IMR-90 (cell line): ENCODE measurements at regions not wholly inside any gene's neighbourhood (a gene's known extent, or its start where the extent isn't known, plus 50 kb on each side); places are given as distances from the start of the nearest gene placed in this dataset.

Experiments used
- ATAC-seq: fragments of 200-7000 bp; cut with Tn5 transposase; 2 replicates; pipeline ENCODE4 v1.9.1; 2020; ENCODE audit warnings: low read depth, mild to moderate bottlenecking, moderate library complexity
- BruUV-seq: library from RNA; stranded (reverse); fragments of 400-500 nt; replicated peaks from 2 replicates; lab custom pipeline; 2021; lab: Mats Ljungman, UMichigan
- CTCF ChIA-PET: fragments of 300-600 bp; formaldehyde crosslinking; extraction: SDS; loops from one replicate; lab custom pipeline; 2021; ENCODE audit warnings: antibody characterized with exemption; lab: Yijun Ruan, JAX
- POLR2A ChIA-PET: fragments of 300-600 bp; sonication (Branson Sonifier 250); formaldehyde crosslinking; loops from one replicate; lab custom pipeline; 2022; ENCODE audit warnings: antibody characterized with exemption; ENCODE audit not compliant: unreplicated experiment; lab: Charles Lee
- DNase-seq: peaks from one replicate; pipeline ENCODE4 v3.0.0; 2013
- H2AFZ ChIP-seq: replicated peaks from 2 replicates; pipeline ENCODE3; 2013; ENCODE audit warnings: low read length, mild to moderate bottlenecking; ENCODE audit not compliant: poor library complexity
- H2AK5ac ChIP-seq: 2 replicates; pipeline ENCODE4 v1.6.1; 2013; ENCODE audit warnings: low read depth, low read length, inconsistent platforms
- H2AK9ac ChIP-seq: replicated peaks from 2 replicates; pipeline ENCODE3; 2013; ENCODE audit warnings: mild to moderate bottlenecking, low read depth, low read length, moderate library complexity; ENCODE audit not compliant: poor library complexity
- H2BK120ac ChIP-seq: 2 replicates; pipeline ENCODE4 v1.6.1; 2013; ENCODE audit warnings: low read depth, low read length, inconsistent platforms
- H2BK15ac ChIP-seq: 3 replicates; pipeline ENCODE4 v1.6.1; 2013; ENCODE audit warnings: low read depth, low read length, inconsistent platforms
- H2BK20ac ChIP-seq: 2 replicates; pipeline ENCODE4 v1.6.1; 2013; ENCODE audit warnings: low read depth, mild to moderate bottlenecking, inconsistent platforms, low read length, moderate library complexity
- H2BK5ac ChIP-seq: 2 replicates; pipeline ENCODE4 v1.6.1; 2013; ENCODE audit warnings: mild to moderate bottlenecking, low read depth, low read length, inconsistent platforms; ENCODE audit not compliant: poor library complexity, severe bottlenecking
- H3K14ac ChIP-seq: replicated peaks from 2 replicates; pipeline ENCODE4 v1.6.1; 2013; ENCODE audit warnings: low read depth, low read length, inconsistent platforms
- H3K18ac ChIP-seq: 2 replicates; pipeline ENCODE4 v1.6.1; 2013; ENCODE audit warnings: low read depth, low read length, control low read depth
- H3K23ac ChIP-seq: 2 replicates; pipeline ENCODE4 v1.6.1; 2013; ENCODE audit warnings: low read depth, low read length, inconsistent platforms
- H3K27ac ChIP-seq: 2 replicates; pipeline ENCODE4 v1.5.1; 2013; ENCODE audit warnings: mild to moderate bottlenecking, control low read depth, low read length; ENCODE audit not compliant: insufficient read depth
- H3K27me3 ChIP-seq: 2 replicates; pipeline ENCODE4 v1.6.1; 2013; ENCODE audit warnings: low read length; ENCODE audit not compliant: control insufficient read depth, insufficient read depth
- H3K36me3 ChIP-seq: 2 replicates; pipeline ENCODE4 v1.6.1; 2013; ENCODE audit warnings: low read length, mixed read lengths; ENCODE audit not compliant: control insufficient read depth, insufficient read depth
- H3K4ac ChIP-seq: 2 replicates; pipeline ENCODE4 v1.6.1; 2013; ENCODE audit warnings: low read depth, low read length, inconsistent platforms
- H3K4me1 ChIP-seq: 2 replicates; pipeline ENCODE4 v1.6.1; 2013; ENCODE audit warnings: low read length, mixed read lengths; ENCODE audit not compliant: control insufficient read depth, insufficient read depth
- H3K4me2 ChIP-seq: 2 replicates; pipeline ENCODE4 v1.6.1; 2013; ENCODE audit warnings: low read depth, mild to moderate bottlenecking, control low read depth, low read length, moderate library complexity
- H3K4me3 ChIP-seq: 2 replicates; pipeline ENCODE4 v1.5.1; 2013; ENCODE audit warnings: low read depth, mild to moderate bottlenecking, control low read depth, low read length, moderate library complexity; ENCODE audit not compliant: insufficient read depth
- H3K56ac ChIP-seq: 2 replicates; pipeline ENCODE4 v1.6.1; 2013; ENCODE audit warnings: low read length, inconsistent platforms; ENCODE audit not compliant: insufficient read depth; ENCODE audit errors: extremely low read depth
- H3K79me1 ChIP-seq, 2 experiments: 2 replicates each; pipeline ENCODE4 v1.6.1; 2013; ENCODE audit warnings: low read length in 2 of 2, inconsistent platforms in 1 of 2, low read depth in 1 of 2
- H3K9ac ChIP-seq: 2 replicates; pipeline ENCODE4 v1.6.1; 2013; ENCODE audit warnings: low read depth, low read length, control low read depth
- H3K9me1 ChIP-seq: 2 replicates; pipeline ENCODE4 v1.6.1; 2013; ENCODE audit warnings: low read length, inconsistent platforms; ENCODE audit not compliant: insufficient read depth
- H3K9me3 ChIP-seq: 2 replicates; pipeline ENCODE4 v1.6.1; 2013; ENCODE audit warnings: low read length; ENCODE audit not compliant: control insufficient read depth, insufficient read depth
- H4K20me1 ChIP-seq: 2 replicates; pipeline ENCODE4 v1.6.1; 2013; ENCODE audit warnings: low read length, inconsistent platforms; ENCODE audit not compliant: insufficient read depth
- H4K5ac ChIP-seq: 2 replicates; pipeline ENCODE4 v1.6.1; 2013; ENCODE audit warnings: mild to moderate bottlenecking, low read depth, low read length, control low read depth
- H4K8ac ChIP-seq, 2 experiments: 2 replicates each; pipeline ENCODE4 v1.6.1; 2013; ENCODE audit warnings: low read depth in 2 of 2, low read length in 2 of 2, control low read depth in 1 of 2, inconsistent platforms in 1 of 2
- H4K91ac ChIP-seq: 2 replicates; pipeline ENCODE4 v1.6.1; 2013; ENCODE audit warnings: low read depth, low read length, inconsistent platforms; ENCODE audit not compliant: insufficient read depth
- BHLHE40 ChIP-seq: fragments of 150-350 bp; IDR thresholded peaks from 2 replicates; pipeline ENCODE4 v1.6.1; 2016; ENCODE audit warnings: mild to moderate bottlenecking, low read depth, low read length
- CEBPB ChIP-seq: IDR thresholded peaks from 2 replicates; pipeline ENCODE4 v1.6.1; 2012; ENCODE audit warnings: low read depth, low read length, improper control_type of control experiment
- CHD1 ChIP-seq: IDR thresholded peaks from 2 replicates; pipeline ENCODE4 v1.6.1; 2012; ENCODE audit warnings: low read depth, low read length, improper control_type of control experiment
- FOS ChIP-seq: fragments of 150-350 bp; IDR thresholded peaks from 2 replicates; pipeline ENCODE4 v1.6.1; 2016; ENCODE audit warnings: low read depth, low read length
- MAFK ChIP-seq: IDR thresholded peaks from 2 replicates; pipeline ENCODE4 v1.6.1; 2012; ENCODE audit warnings: low read depth, low read length, improper control_type of control experiment
- MAZ ChIP-seq: IDR thresholded peaks from 2 replicates; pipeline ENCODE4 v1.6.1; 2012; ENCODE audit warnings: low read depth, mild to moderate bottlenecking, low read length, improper control_type of control experiment, moderate library complexity, borderline replicate concordance
- MXI1 ChIP-seq: IDR thresholded peaks from 2 replicates; pipeline ENCODE4 v1.6.1; 2012; ENCODE audit warnings: low read depth, mild to moderate bottlenecking, low read length, moderate library complexity, borderline replicate concordance
- NFE2L2 ChIP-seq: fragments of 150-350 bp; IDR thresholded peaks from 2 replicates; pipeline ENCODE4 v1.6.1; 2016; ENCODE audit warnings: low read depth, mild to moderate bottlenecking, low read length
- POLR2A ChIP-seq: IDR thresholded peaks from 2 replicates; pipeline ENCODE4 v1.6.1; 2012; ENCODE audit warnings: mild to moderate bottlenecking, low read depth, low read length
- RAD21 ChIP-seq: IDR thresholded peaks from 2 replicates; pipeline ENCODE4 v1.6.1; 2012; ENCODE audit warnings: low read length, improper control_type of control experiment
- RCOR1 ChIP-seq: IDR thresholded peaks from 2 replicates; pipeline ENCODE4 v1.6.1; 2012; ENCODE audit warnings: mild to moderate bottlenecking, low read length, improper control_type of control experiment; ENCODE audit not compliant: insufficient replicate concordance
- RFX5 ChIP-seq: IDR thresholded peaks from 2 replicates; pipeline ENCODE4 v1.8.0; 2012; ENCODE audit warnings: low read depth, mild to moderate bottlenecking, low read length, moderate library complexity
- SMC3 ChIP-seq: fragments of 150-350 bp; IDR thresholded peaks from 2 replicates; pipeline ENCODE4 v1.6.1; 2016; ENCODE audit warnings: low read depth, mild to moderate bottlenecking, antibody characterized with exemption, low read length, moderate library complexity
- WGBS, 2 experiments: methylation state at CpG; one replicate each; pipeline versions ENCODE4 v1.1.5 to v1.1.7; 2013; ENCODE audit warnings: missing lambda C conversion rate in 2 of 2; ENCODE audit not compliant: insufficient read length in 1 of 2; ENCODE audit errors: extremely low coverage in 2 of 2; 5-methylcytosine and 5-hydroxymethylcytosine counted together
- dilution Hi-C: fragments of 300-500 bp; cut with HindIII; formaldehyde crosslinking; loops from one replicate; pipeline ENCODE4 v1.14.3; 2018; ENCODE audit warnings: low sequenced_read_pairs; ENCODE audit not compliant: unreplicated experiment
- in situ Hi-C: fragments of 300-500 bp; cut with MboI; formaldehyde crosslinking; loops from 3 replicates; pipeline ENCODE4 v1.14.3; 2019; ENCODE audit warnings: low sequenced_read_pairs, inconsistent platforms, mixed read lengths
- intact Hi-C: fragments of 100-400 bp; cut with micrococcal nuclease; formaldehyde crosslinking; loops from 2 replicates; pipeline ENCODE4 v1.10.0; 2022
- TF ChIP-seq, protein P1 (sequence below): conservative IDR thresholded peaks from 2 replicates; pipeline ENCODE4 v1.5.1; 2012; ENCODE audit warnings: mild to moderate bottlenecking, low read depth, low read length, improper control_type of control experiment
- TF ChIP-seq, protein P2 (sequence below): fragments of 150-350 bp; IDR thresholded peaks from 2 replicates; pipeline ENCODE4 v1.6.1; 2017; ENCODE audit warnings: mild to moderate bottlenecking, antibody characterized with exemption, low read length, low read depth
- TF ChIP-seq, protein P3 (sequence below): fragments of 150-350 bp; IDR thresholded peaks from 2 replicates; pipeline ENCODE4 v1.6.1; 2016; ENCODE audit warnings: low read depth, mild to moderate bottlenecking, low read length, moderate library complexity, borderline replicate concordance

DNA sequence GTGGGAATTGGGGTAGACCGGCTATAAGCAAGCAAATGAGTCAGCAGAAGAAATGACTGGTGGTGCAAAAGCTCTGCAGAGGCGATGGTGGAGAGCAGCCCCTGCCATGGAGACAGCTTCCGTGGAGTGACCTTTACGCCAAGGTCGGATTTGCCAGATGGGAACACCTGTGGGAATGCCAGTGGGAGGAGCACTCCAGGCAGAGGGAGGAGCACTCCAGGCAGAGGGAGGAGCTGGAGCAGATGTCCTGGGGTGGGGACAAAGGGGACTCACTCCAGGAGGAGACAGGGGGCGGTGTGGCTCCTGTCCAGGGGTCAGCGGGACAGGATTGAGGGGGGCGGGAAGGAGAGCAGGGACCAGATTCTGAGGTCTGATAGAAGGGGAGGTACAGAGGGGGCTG is 258.8 kb upstream of the CTBP2 start:
- Histone ChIP-seq H2BK5ac (no peak overlapping the region), H3K36me3 (no peaks in the 10 kb centered on the region), H3K27me3 (peaks cover 5% of the 10 kb centered on the region), H2AK5ac (no peak overlapping the region), H3K27ac (no peak overlapping the region), H2BK20ac (no peak overlapping the region), H4K5ac (no peak overlapping the region), H2AK9ac (no peak overlapping the region), H4K8ac (no peak overlapping the region), H3K9ac (no peak overlapping the region), H3K9me3 (no peaks in the 10 kb centered on the region; the same call in 1 of the 2 replicates), H3K14ac (no peak overlapping the region), H2BK15ac (no peak overlapping the region), H2BK120ac (no peak overlapping the region), H4K91ac (no peak overlapping the region), H2AFZ (peak overlapping the region; percentile 5), H4K20me1 (no peaks in the 10 kb centered on the region), H3K79me1 (no peaks in the 10 kb centered on the region), H3K9me1 (0 out of 2 replicates have a peak, but pooled peaks cover 2% of the 10 kb centered on the region), H3K18ac (no peak overlapping the region), H3K4me3 (no peak overlapping the region), H3K23ac (no peak overlapping the region), H3K4me1 (no peaks in the 10 kb centered on the region), H3K4me2 (no peak overlapping the region), H3K4ac (no peak overlapping the region), H3K56ac (no peak overlapping the region)
- dilution Hi-C loops (no loop called here), intact Hi-C loops (no loop called here), in situ Hi-C loops (no loop called here)
- WGBS, 2 experiments, result 83% methylated on average over 1 of the region's 8 CpGs; no CpG with 5 or more reads in 1 of the 2 experiments
- CTCF ChIA-PET, result no interaction called here
- POLR2A ChIA-PET, result no interaction called here
- BruUV-seq, result no TSS peak
- TF ChIP-seq, protein P1, sequence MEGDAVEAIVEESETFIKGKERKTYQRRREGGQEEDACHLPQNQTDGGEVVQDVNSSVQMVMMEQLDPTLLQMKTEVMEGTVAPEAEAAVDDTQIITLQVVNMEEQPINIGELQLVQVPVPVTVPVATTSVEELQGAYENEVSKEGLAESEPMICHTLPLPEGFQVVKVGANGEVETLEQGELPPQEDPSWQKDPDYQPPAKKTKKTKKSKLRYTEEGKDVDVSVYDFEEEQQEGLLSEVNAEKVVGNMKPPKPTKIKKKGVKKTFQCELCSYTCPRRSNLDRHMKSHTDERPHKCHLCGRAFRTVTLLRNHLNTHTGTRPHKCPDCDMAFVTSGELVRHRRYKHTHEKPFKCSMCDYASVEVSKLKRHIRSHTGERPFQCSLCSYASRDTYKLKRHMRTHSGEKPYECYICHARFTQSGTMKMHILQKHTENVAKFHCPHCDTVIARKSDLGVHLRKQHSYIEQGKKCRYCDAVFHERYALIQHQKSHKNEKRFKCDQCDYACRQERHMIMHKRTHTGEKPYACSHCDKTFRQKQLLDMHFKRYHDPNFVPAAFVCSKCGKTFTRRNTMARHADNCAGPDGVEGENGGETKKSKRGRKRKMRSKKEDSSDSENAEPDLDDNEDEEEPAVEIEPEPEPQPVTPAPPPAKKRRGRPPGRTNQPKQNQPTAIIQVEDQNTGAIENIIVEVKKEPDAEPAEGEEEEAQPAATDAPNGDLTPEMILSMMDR, result no peak
- TF ChIP-seq FOS (no peak), SMC3 (no peak), MAZ (no peak), RFX5 (no peak), CEBPB (no peak), NFE2L2 (no peak), RAD21 (no peak), BHLHE40 (no peak), POLR2A (no peak), MXI1 (no peak), CHD1 (no peak), MAFK (no peak), RCOR1 (no peak)
- TF ChIP-seq, protein P2, sequence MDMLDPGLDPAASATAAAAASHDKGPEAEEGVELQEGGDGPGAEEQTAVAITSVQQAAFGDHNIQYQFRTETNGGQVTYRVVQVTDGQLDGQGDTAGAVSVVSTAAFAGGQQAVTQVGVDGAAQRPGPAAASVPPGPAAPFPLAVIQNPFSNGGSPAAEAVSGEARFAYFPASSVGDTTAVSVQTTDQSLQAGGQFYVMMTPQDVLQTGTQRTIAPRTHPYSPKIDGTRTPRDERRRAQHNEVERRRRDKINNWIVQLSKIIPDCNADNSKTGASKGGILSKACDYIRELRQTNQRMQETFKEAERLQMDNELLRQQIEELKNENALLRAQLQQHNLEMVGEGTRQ, result no peak
- TF ChIP-seq, protein P3, sequence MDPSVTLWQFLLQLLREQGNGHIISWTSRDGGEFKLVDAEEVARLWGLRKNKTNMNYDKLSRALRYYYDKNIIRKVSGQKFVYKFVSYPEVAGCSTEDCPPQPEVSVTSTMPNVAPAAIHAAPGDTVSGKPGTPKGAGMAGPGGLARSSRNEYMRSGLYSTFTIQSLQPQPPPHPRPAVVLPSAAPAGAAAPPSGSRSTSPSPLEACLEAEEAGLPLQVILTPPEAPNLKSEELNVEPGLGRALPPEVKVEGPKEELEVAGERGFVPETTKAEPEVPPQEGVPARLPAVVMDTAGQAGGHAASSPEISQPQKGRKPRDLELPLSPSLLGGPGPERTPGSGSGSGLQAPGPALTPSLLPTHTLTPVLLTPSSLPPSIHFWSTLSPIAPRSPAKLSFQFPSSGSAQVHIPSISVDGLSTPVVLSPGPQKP, result no peak
- no peak for DNase-seq
- no peak for ATAC-seq
